HCT116 (cell line): ENCODE measurements at regions not wholly inside any gene's neighbourhood (a gene's known extent, or its start where the extent isn't known, plus 50 kb on each side); places are given as distances from the start of the nearest gene placed in this dataset.

ENCODE experiments used
- ATAC-seq: fragments of 200-7000 bp; cut with Tn5 transposase; 2 replicates; pipeline ENCODE4 v1.9.1; 2020; ENCODE audit warnings: mild to moderate bottlenecking, moderate library complexity
- BruUV-seq: library from RNA; stranded (reverse); fragments of 400-500 nt; replicated peaks from 2 replicates; lab custom pipeline; 2021; lab: Mats Ljungman, UMichigan
- CTCF ChIA-PET: fragments of 300-600 bp; sonication (Branson Sonifier 250); formaldehyde crosslinking; loops from one replicate; lab custom pipeline; 2021; ENCODE audit warnings: antibody characterized with exemption; lab: Charles Lee
- POLR2A ChIA-PET: fragments of 300-600, 350-600 bp; sonication (Branson Sonifier 250); formaldehyde crosslinking; loops from one replicate; lab custom pipeline; 2021; ENCODE audit warnings: antibody characterized with exemption; lab: Charles Lee
- RAD21 ChIA-PET, 2 experiments: fragments of 300-600 bp; sonication (Branson Sonifier 250); formaldehyde crosslinking; loops; one replicate each; lab custom pipeline; 2023; ENCODE audit warnings: low total read pairs in 2 of 2; ENCODE audit not compliant: uncharacterized antibody in 2 of 2, unreplicated experiment in 2 of 2, low non-redundant PET in 1 of 2; lab: Charles Lee
- DNase-seq: peaks from one replicate; pipeline ENCODE4 v3.0.0-alpha.2; 2010; ENCODE audit warnings: low read depth, low spot score
- H2AFZ ChIP-seq: fragments of 200-600 bp; shearing (Covaris generic), sonication (generic); 2 replicates; pipeline ENCODE4 v1.6.1; 2017; ENCODE audit warnings: low read depth, mixed run types, mixed read lengths, antibody characterized with exemption, low read length; ENCODE audit not compliant: poor library complexity, severe bottlenecking
- H3K27ac ChIP-seq: 2 replicates; pipeline ENCODE4 v1.5.1; 2012; ENCODE audit warnings: low read depth, low read length
- H3K27me3 ChIP-seq: fragments of 200-600 bp; sonication (generic); 2 replicates; pipeline ENCODE4 v1.6.1; 2016; ENCODE audit warnings: mixed run types, low read length, mixed read lengths; ENCODE audit not compliant: insufficient read depth
- H3K36me3 ChIP-seq, 2 experiments: fragments of 200-500 bp in 1 of 2; fragments of 200-600 bp in 1 of 2; sonication (Bioruptor generic) in 1 of 2; sonication (generic) in 1 of 2; 2 replicates each; pipeline versions ENCODE4 v1.5.1 to v1.6.1; 2014 to 2016; ENCODE audit warnings: low read length in 2 of 2, inconsistent platforms in 1 of 2, mixed read lengths in 1 of 2, mixed run types in 1 of 2; ENCODE audit not compliant: insufficient read depth in 2 of 2, control insufficient read depth in 1 of 2
- H3K4me1 ChIP-seq, 2 experiments: fragments of 200-600 bp in 1 of 2; sonication (generic) in 1 of 2; 2 replicates each; pipeline versions ENCODE4 v1.5.1 to v1.6.1; 2012 to 2017; ENCODE audit warnings: low read length in 2 of 2, inconsistent platforms in 1 of 2, mild to moderate bottlenecking in 1 of 2, mixed read lengths in 1 of 2, mixed run types in 1 of 2, moderate library complexity in 1 of 2; ENCODE audit not compliant: insufficient read depth in 2 of 2, control insufficient read depth in 1 of 2
- H3K4me2 ChIP-seq: fragments of 200-600 bp; sonication (generic); 2 replicates; pipeline ENCODE4 v1.6.1; 2017; ENCODE audit warnings: mixed run types, low read length, mixed read lengths
- H3K4me3 ChIP-seq, 2 experiments: fragments of 200-600 bp in 1 of 2; sonication (generic) in 1 of 2; replicated peaks in 1 of 2; 2 replicates each; pipeline ENCODE4 v1.5.1; 2011 to 2016; ENCODE audit warnings: low read length in 2 of 2, control low read depth in 1 of 2, low read depth in 1 of 2, mild to moderate bottlenecking in 1 of 2, mixed read lengths in 1 of 2, mixed run types in 1 of 2
- H3K79me2 ChIP-seq: fragments of 200-600 bp; sonication (generic); 2 replicates; pipeline ENCODE4 v1.6.1; 2017; ENCODE audit warnings: mild to moderate bottlenecking, mixed run types, low read length, moderate library complexity, mixed read lengths; ENCODE audit not compliant: insufficient read depth
- H3K9ac ChIP-seq: fragments of 200-600 bp; sonication (generic); 2 replicates; pipeline ENCODE4 v1.6.1; 2016; ENCODE audit warnings: low read length, mixed read lengths
- H3K9me2 ChIP-seq: fragments of 200-600 bp; sonication (generic), shearing (Covaris generic); 2 replicates; pipeline ENCODE4 v1.6.1; 2017; ENCODE audit warnings: mixed run types, mild to moderate bottlenecking, moderate library complexity; ENCODE audit not compliant: insufficient read depth
- H3K9me3 ChIP-seq, 2 experiments: fragments of 200-500 bp in 1 of 2; fragments of 200-600 bp in 1 of 2; sonication (Bioruptor generic) in 1 of 2; sonication (generic) in 1 of 2; 2 replicates each; pipeline ENCODE4 v1.6.1; 2014 to 2017; ENCODE audit warnings: low read length in 2 of 2, mixed read lengths in 2 of 2, inconsistent platforms in 1 of 2, low read depth in 1 of 2, mild to moderate bottlenecking in 1 of 2, mixed run types in 1 of 2, moderate library complexity in 1 of 2; ENCODE audit not compliant: control insufficient read depth in 1 of 2, insufficient read depth in 1 of 2
- H4K20me1 ChIP-seq: fragments of 200-600 bp; sonication (generic), shearing (Covaris generic); 2 replicates; pipeline ENCODE4 v1.6.1; 2017; ENCODE audit warnings: mixed run types, mild to moderate bottlenecking, moderate library complexity; ENCODE audit not compliant: insufficient read depth
- EZH2 ChIP-seq: fragments of 200-600 bp; sonication (generic); IDR thresholded peaks from 2 replicates; pipeline ENCODE4 v1.6.1; 2017; ENCODE audit warnings: antibody characterized with exemption, mixed run types
- FOSL1 ChIP-seq: IDR thresholded peaks from 2 replicates; pipeline ENCODE4 v1.6.1; 2012; ENCODE audit warnings: low read depth
- RAD21 ChIP-seq: IDR thresholded peaks from 2 replicates; pipeline ENCODE4 v1.6.1; 2012; ENCODE audit warnings: low read depth, mild to moderate bottlenecking
- SIN3A ChIP-seq: IDR thresholded peaks from 2 replicates; pipeline ENCODE4 v1.6.1; 2012; ENCODE audit warnings: low read depth
- TCF7L2 ChIP-seq: IDR thresholded peaks from 2 replicates; pipeline ENCODE4 v1.7.0; 2011; ENCODE audit warnings: borderline replicate concordance, inconsistent platforms; ENCODE audit not compliant: insufficient read depth, insufficient read length; ENCODE audit errors: extremely low read depth
- ZFX ChIP-seq: fragments of 450-650 bp; IDR thresholded peaks from 2 replicates; pipeline ENCODE4 v1.6.1; 2017
- ZNF274 ChIP-seq: fragments of 200-500 bp; sonication (Bioruptor generic); IDR thresholded peaks from 2 replicates; pipeline ENCODE4 v1.6.1; 2014; ENCODE audit warnings: mild to moderate bottlenecking, low read depth, low read length, inconsistent platforms
- intact Hi-C: fragments of 100-400 bp; cut with micrococcal nuclease; formaldehyde crosslinking; loops from 2 replicates; pipeline ENCODE4 v1.10.0; 2022
- TF ChIP-seq, protein P1 (sequence below), 3 experiments: fragments of 200-600 bp in 1 of 3; sonication (generic) in 1 of 3; IDR thresholded peaks in 2 of 3; conservative IDR thresholded peaks in 1 of 3; 2 replicates each; pipeline ENCODE4 v1.5.1; 2012 to 2017; ENCODE audit warnings: low read depth in 2 of 3, low read length in 2 of 3, antibody characterized with exemption in 1 of 3, borderline replicate concordance in 1 of 3, control low read depth in 1 of 3, mild to moderate bottlenecking in 1 of 3, mixed read lengths in 1 of 3, mixed run types in 1 of 3, moderate library complexity in 1 of 3; ENCODE audit not compliant: insufficient read depth in 1 of 3
- TF ChIP-seq, protein P2 (sequence below): IDR thresholded peaks from 2 replicates; pipeline ENCODE4 v1.6.1; 2012

DNA sequence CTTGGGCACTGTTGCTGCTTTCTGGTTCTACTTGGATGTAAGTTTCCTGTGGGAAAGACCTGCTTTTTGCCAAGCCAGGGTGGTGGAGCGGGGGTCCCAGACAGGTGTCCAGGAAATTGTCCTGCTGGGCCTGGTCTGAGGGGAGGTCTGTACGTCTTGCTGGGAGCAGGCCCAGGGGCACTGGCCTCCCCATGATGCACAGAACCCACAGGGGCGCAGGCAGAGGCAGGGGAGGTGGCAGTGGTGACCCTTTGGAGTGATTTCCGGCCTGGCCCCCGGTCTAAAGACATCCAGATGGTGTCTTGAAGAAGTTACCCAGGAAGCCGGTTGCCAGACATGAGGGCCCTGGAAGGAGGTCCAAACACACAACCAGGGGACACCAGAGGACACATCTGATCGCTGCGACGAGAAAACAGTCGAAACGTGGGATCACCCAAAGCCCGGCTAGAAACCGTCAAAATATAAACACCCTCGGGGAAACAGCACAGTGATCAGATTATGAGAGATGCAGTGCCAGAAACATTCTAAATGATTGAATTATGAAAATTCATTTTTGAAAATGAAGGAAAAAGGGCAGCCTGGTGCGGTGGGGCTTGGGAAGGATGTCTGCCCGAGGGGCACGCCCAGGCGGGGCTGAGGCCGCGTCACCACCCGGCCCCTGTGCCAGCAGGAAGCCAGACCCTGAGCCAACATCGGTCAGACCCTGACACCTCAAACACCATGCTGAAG lies 59.6 kb downstream of the TMEM270 start:
- Histone ChIP-seq H3K9ac (no peak overlapping the region), H3K9me2 (no peaks in the 10 kb centered on the region), H3K4me1 (no peaks in the 10 kb centered on the region), H3K36me3 (no peaks in the 10 kb centered on the region), H3K4me2 (no peak overlapping the region), H4K20me1 (no peaks in the 10 kb centered on the region), H3K9me3 (no peaks in the 10 kb centered on the region), H3K27ac (no peak overlapping the region), H3K79me2 (no peaks in the 10 kb centered on the region), H2AFZ (no peak overlapping the region), H3K4me3 (no peak overlapping the region), H3K27me3 (no peaks in the 10 kb centered on the region)
- ChIA-PET POLR2A (no interaction called here), CTCF (no interaction called here), RAD21 (no interaction called here)
- DNase-seq (no peak), ATAC-seq (no peak)
- BruUV-seq: no TSS peak
- intact Hi-C loops: no loop called here
- TF ChIP-seq ZNF274 (no peak), FOSL1 (no peak), EZH2 (no peak), SIN3A (no peak), RAD21 (no peak), TCF7L2 (no peak), ZFX (no peak)
- TF ChIP-seq, protein P1, sequence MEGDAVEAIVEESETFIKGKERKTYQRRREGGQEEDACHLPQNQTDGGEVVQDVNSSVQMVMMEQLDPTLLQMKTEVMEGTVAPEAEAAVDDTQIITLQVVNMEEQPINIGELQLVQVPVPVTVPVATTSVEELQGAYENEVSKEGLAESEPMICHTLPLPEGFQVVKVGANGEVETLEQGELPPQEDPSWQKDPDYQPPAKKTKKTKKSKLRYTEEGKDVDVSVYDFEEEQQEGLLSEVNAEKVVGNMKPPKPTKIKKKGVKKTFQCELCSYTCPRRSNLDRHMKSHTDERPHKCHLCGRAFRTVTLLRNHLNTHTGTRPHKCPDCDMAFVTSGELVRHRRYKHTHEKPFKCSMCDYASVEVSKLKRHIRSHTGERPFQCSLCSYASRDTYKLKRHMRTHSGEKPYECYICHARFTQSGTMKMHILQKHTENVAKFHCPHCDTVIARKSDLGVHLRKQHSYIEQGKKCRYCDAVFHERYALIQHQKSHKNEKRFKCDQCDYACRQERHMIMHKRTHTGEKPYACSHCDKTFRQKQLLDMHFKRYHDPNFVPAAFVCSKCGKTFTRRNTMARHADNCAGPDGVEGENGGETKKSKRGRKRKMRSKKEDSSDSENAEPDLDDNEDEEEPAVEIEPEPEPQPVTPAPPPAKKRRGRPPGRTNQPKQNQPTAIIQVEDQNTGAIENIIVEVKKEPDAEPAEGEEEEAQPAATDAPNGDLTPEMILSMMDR (IDR thresholded peaks at IDR 0.05 in 2 of 3, conservative IDR thresholded peaks at IDR 0.05 in 1 of 3; ENCODE audit: borderline replicate concordance in 1 of 3, insufficient read depth in 1 of 3, low read depth in 2 of 3, low read length in 2 of 3): no peak
- TF ChIP-seq, protein P2, sequence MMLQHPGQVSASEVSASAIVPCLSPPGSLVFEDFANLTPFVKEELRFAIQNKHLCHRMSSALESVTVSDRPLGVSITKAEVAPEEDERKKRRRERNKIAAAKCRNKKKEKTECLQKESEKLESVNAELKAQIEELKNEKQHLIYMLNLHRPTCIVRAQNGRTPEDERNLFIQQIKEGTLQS: no peak
